Mesothelial cell of epicardium (in vitro differentiated cells): ENCODE measurements at regions not wholly inside any gene's neighbourhood (a gene's known extent, or its start where the extent isn't known, plus 50 kb on each side); places are given as distances from the start of the nearest gene placed in this dataset.

Experiments
- DNase-seq, 2 experiments: peaks; one replicate each; pipeline ENCODE4 v3.0.0; 2021; ENCODE audit warnings: low spot score in 2 of 2; ENCODE audit not compliant: unreplicated experiment in 2 of 2
- H3K27ac Mint-ChIP-seq: 2 replicates; pipeline ENCODE4 v1.8.0; 2021; ENCODE audit warnings: mixed read lengths
- H3K27me3 Mint-ChIP-seq: 2 replicates; pipeline ENCODE4 v1.8.0; 2021; ENCODE audit warnings: low read depth, mixed read lengths
- H3K36me3 Mint-ChIP-seq: 2 replicates; pipeline ENCODE4 v1.8.0; 2021; ENCODE audit warnings: mixed read lengths
- H3K4me1 Mint-ChIP-seq: 2 replicates; pipeline ENCODE4 v1.8.0; 2021; ENCODE audit warnings: mixed read lengths
- H3K4me3 Mint-ChIP-seq: 2 replicates; pipeline ENCODE4 v1.8.0; 2021; ENCODE audit warnings: mild to moderate bottlenecking, moderate library complexity, mixed read lengths
- H3K9me3 Mint-ChIP-seq: 2 replicates; pipeline ENCODE4 v1.8.0; 2021; ENCODE audit warnings: mixed read lengths
- CTCF ChIP-seq: fragments of 200-600 bp; sonication (generic); IDR thresholded peaks from one replicate; pipeline ENCODE4 v1.5.0; 2021; ENCODE audit warnings: antibody characterized with exemption; ENCODE audit not compliant: unreplicated experiment

- Mint-ChIP-seq H3K4me1 (peaks cover 13% of the 10 kb centered on the region), H3K27me3 (no peaks in the 10 kb centered on the region), H3K36me3 (peaks cover 2% of the 10 kb centered on the region), H3K4me3 (no peak overlapping the region), H3K9me3 (peaks cover 17% of the 10 kb centered on the region), H3K27ac (no peak overlapping the region)
- DNase-seq: no peak
- TF ChIP-seq CTCF: no peak
These were observed 621.7 kb downstream of the DNAH5 start for GRCh38 chr5:13322769-13323168.

GRCh38 chr5:13317654-13318053, 626.8 kb downstream of the DNAH5 start:
- H3K4me3 Mint-ChIP-seq: no peak overlapping the region
- H3K4me1 Mint-ChIP-seq: peaks cover 4% of the 10 kb centered on the region
- H3K27ac Mint-ChIP-seq: no peak overlapping the region
- H3K36me3 Mint-ChIP-seq: peaks cover 5% of the 10 kb centered on the region
- TF ChIP-seq CTCF: no peak
- no peak for DNase-seq
- H3K27me3 Mint-ChIP-seq: no peaks in the 10 kb centered on the region
- peaks cover 30% of the 10 kb centered on the region for H3K9me3 Mint-ChIP-seq

- H3K27me3 Mint-ChIP-seq: no peaks in the 10 kb centered on the region
- H3K27ac Mint-ChIP-seq: no peak overlapping the region
- no peak overlapping the region for H3K4me3 Mint-ChIP-seq
- H3K9me3 Mint-ChIP-seq: peaks cover 26% of the 10 kb centered on the region
- TF ChIP-seq CTCF: no peak
- peaks cover 5% of the 10 kb centered on the region for H3K36me3 Mint-ChIP-seq
- no peak for DNase-seq
- H3K4me1 Mint-ChIP-seq: no peaks in the 10 kb centered on the region
These were observed 628.3 kb downstream of the DNAH5 start for GRCh38 chr5:13316176-13316575.

- Mint-ChIP-seq H3K4me3 (no peak overlapping the region), H3K27ac (no peak overlapping the region), H3K4me1 (peaks cover 8% of the 10 kb centered on the region), H3K36me3 (no peaks in the 10 kb centered on the region), H3K27me3 (no peaks in the 10 kb centered on the region), H3K9me3 (no peaks in the 10 kb centered on the region)
- DNase-seq: no peak
- no peak for TF ChIP-seq CTCF
These were observed 637.0 kb downstream of the DNAH5 start for GRCh38 chr5:13307480-13307879.

- no peak overlapping the region for H3K4me3 Mint-ChIP-seq
- H3K27ac Mint-ChIP-seq: peak overlapping the region; percentile 44
- no peak for DNase-seq
- H3K27me3 Mint-ChIP-seq: no peaks in the 10 kb centered on the region
- H3K36me3 Mint-ChIP-seq: no peaks in the 10 kb centered on the region
- peaks cover 8% of the 10 kb centered on the region for H3K4me1 Mint-ChIP-seq
- H3K9me3 Mint-ChIP-seq: no peaks in the 10 kb centered on the region
- TF ChIP-seq CTCF: no peak
These were observed 641.0 kb downstream of the DNAH5 start for GRCh38 chr5:13303445-13303844.

GRCh38 chr5:13278811-13279210, 665.7 kb downstream of the DNAH5 start:
- no peaks in the 10 kb centered on the region for H3K27me3 Mint-ChIP-seq
- DNase-seq: no peak
- H3K27ac Mint-ChIP-seq: no peak overlapping the region
- peaks cover 9% of the 10 kb centered on the region for H3K9me3 Mint-ChIP-seq
- no peak for TF ChIP-seq CTCF
- H3K4me3 Mint-ChIP-seq: no peak overlapping the region
- H3K4me1 Mint-ChIP-seq: peaks cover 11% of the 10 kb centered on the region
- no peaks in the 10 kb centered on the region for H3K36me3 Mint-ChIP-seq
